Memory B cell (primary cell): ENCODE measurements at regions not wholly inside any gene's neighbourhood (a gene's known extent, or its start where the extent isn't known, plus 50 kb on each side); places are given as distances from the start of the nearest gene placed in this dataset.

Experiments used
- ATAC-seq: fragments of 150-1000 bp; cut with Tn5 transposase; 2 replicates; pipeline ENCODE4 v1.10.0; 2021; ENCODE audit warnings: low read depth, mild to moderate bottlenecking, moderate library complexity
- DNase-seq, 2 donors: peaks; one replicate each; pipeline ENCODE4 v3.0.0; 2022; ENCODE audit warnings: low spot score in 2 of 2
- H3K27ac Mint-ChIP-seq: one replicate; pipeline ENCODE4 v1.8.0; 2022; ENCODE audit warnings: mild to moderate bottlenecking, moderate library complexity, mixed read lengths
- H3K27me3 Mint-ChIP-seq: one replicate; pipeline ENCODE4 v1.8.0; 2022; ENCODE audit warnings: mixed read lengths
- H3K36me3 Mint-ChIP-seq: one replicate; pipeline ENCODE4 v1.8.0; 2022; ENCODE audit warnings: mild to moderate bottlenecking, mixed read lengths
- H3K4me1 Mint-ChIP-seq: one replicate; pipeline ENCODE4 v1.8.0; 2022; ENCODE audit warnings: mixed read lengths
- H3K4me3 Mint-ChIP-seq: one replicate; pipeline ENCODE4 v1.8.0; 2022; ENCODE audit warnings: mild to moderate bottlenecking, moderate library complexity, mixed read lengths
- H3K9me3 Mint-ChIP-seq: one replicate; pipeline ENCODE4 v1.8.0; 2022; ENCODE audit warnings: mixed read lengths

- H3K27ac Mint-ChIP-seq: no peak overlapping the region
- no peaks in the 10 kb centered on the region for H3K27me3 Mint-ChIP-seq
- H3K4me1 Mint-ChIP-seq: no peaks in the 10 kb centered on the region
- peaks cover 7% of the 10 kb centered on the region for H3K9me3 Mint-ChIP-seq
- DNase-seq: no peak
- H3K36me3 Mint-ChIP-seq: no peaks in the 10 kb centered on the region
- no peak overlapping the region for H3K4me3 Mint-ChIP-seq
- ATAC-seq: no peak
These were observed 868.8 kb downstream of the NTRK3 start for GRCh38 chr15:87387766-87388165.

- H3K27me3 Mint-ChIP-seq: no peaks in the 10 kb centered on the region
- no peak for DNase-seq
- no peaks in the 10 kb centered on the region for H3K9me3 Mint-ChIP-seq
- no peak overlapping the region for H3K4me3 Mint-ChIP-seq
- H3K27ac Mint-ChIP-seq: no peak overlapping the region
- no peak for ATAC-seq
- no peaks in the 10 kb centered on the region for H3K36me3 Mint-ChIP-seq
- no peaks in the 10 kb centered on the region for H3K4me1 Mint-ChIP-seq
These were observed 882.2 kb downstream of the NTRK3 start for GRCh38 chr15:87374339-87374738.

- Mint-ChIP-seq H3K4me3 (no peak overlapping the region), H3K27me3 (no peaks in the 10 kb centered on the region), H3K36me3 (no peaks in the 10 kb centered on the region), H3K9me3 (peaks cover 1% of the 10 kb centered on the region), H3K27ac (no peak overlapping the region), H3K4me1 (no peaks in the 10 kb centered on the region)
- ATAC-seq (no peak), DNase-seq (no peak)
These were observed 887.3 kb downstream of the NTRK3 start for GRCh38 chr15:87369269-87369668.

GRCh38 chr15:87368511-87368910 is 888.0 kb downstream of the NTRK3 start:
- ATAC-seq (no peak), DNase-seq (no peak)
- no peak overlapping the region for H3K27ac Mint-ChIP-seq
- H3K4me3 Mint-ChIP-seq: no peak overlapping the region
- H3K9me3 Mint-ChIP-seq: peaks cover 1% of the 10 kb centered on the region
- no peaks in the 10 kb centered on the region for H3K4me1 Mint-ChIP-seq
- no peaks in the 10 kb centered on the region for H3K27me3 Mint-ChIP-seq
- no peaks in the 10 kb centered on the region for H3K36me3 Mint-ChIP-seq

GRCh38 chr15:87365186-87365585 is 891.4 kb downstream of the NTRK3 start:
- Mint-ChIP-seq H3K4me1 (no peaks in the 10 kb centered on the region), H3K27ac (no peak overlapping the region), H3K9me3 (peaks cover 1% of the 10 kb centered on the region), H3K27me3 (no peaks in the 10 kb centered on the region), H3K4me3 (no peak overlapping the region), H3K36me3 (no peaks in the 10 kb centered on the region)
- DNase-seq: no peak
- no peak for ATAC-seq

GRCh38 chr15:87362531-87362930 is 894.0 kb downstream of the NTRK3 start:
- Mint-ChIP-seq H3K4me1 (no peaks in the 10 kb centered on the region), H3K27ac (no peak overlapping the region), H3K4me3 (no peak overlapping the region), H3K36me3 (no peaks in the 10 kb centered on the region), H3K27me3 (no peaks in the 10 kb centered on the region), H3K9me3 (no peaks in the 10 kb centered on the region)
- no peak for DNase-seq
- no peak for ATAC-seq

GRCh38 chr15:87357637-87358313 is 898.8 kb downstream of the NTRK3 start:
- Mint-ChIP-seq H3K4me3 (no peak overlapping the region), H3K9me3 (peaks cover 1% of the 10 kb centered on the region), H3K36me3 (no peaks in the 10 kb centered on the region), H3K4me1 (no peaks in the 10 kb centered on the region), H3K27ac (no peak overlapping the region), H3K27me3 (no peaks in the 10 kb centered on the region)
- DNase-seq (no peak), ATAC-seq (no peak)

GRCh38 chr15:87355946-87356345 is 900.6 kb downstream of the NTRK3 start:
- no peak overlapping the region for H3K4me3 Mint-ChIP-seq
- H3K36me3 Mint-ChIP-seq: no peaks in the 10 kb centered on the region
- H3K27me3 Mint-ChIP-seq: no peaks in the 10 kb centered on the region
- no peaks in the 10 kb centered on the region for H3K4me1 Mint-ChIP-seq
- no peak for ATAC-seq
- DNase-seq: no peak
- no peak overlapping the region for H3K27ac Mint-ChIP-seq
- peaks cover 1% of the 10 kb centered on the region for H3K9me3 Mint-ChIP-seq

- no peak for DNase-seq
- ATAC-seq: no peak
- no peaks in the 10 kb centered on the region for H3K36me3 Mint-ChIP-seq
- peaks cover 1% of the 10 kb centered on the region for H3K9me3 Mint-ChIP-seq
- no peak overlapping the region for H3K4me3 Mint-ChIP-seq
- no peaks in the 10 kb centered on the region for H3K27me3 Mint-ChIP-seq
- no peaks in the 10 kb centered on the region for H3K4me1 Mint-ChIP-seq
- H3K27ac Mint-ChIP-seq: no peak overlapping the region
These were observed 901.7 kb downstream of the NTRK3 start for GRCh38 chr15:87354661-87355410.

- Mint-ChIP-seq H3K27ac (no peak overlapping the region), H3K36me3 (no peaks in the 10 kb centered on the region), H3K4me3 (no peak overlapping the region), H3K9me3 (no peaks in the 10 kb centered on the region), H3K4me1 (no peaks in the 10 kb centered on the region), H3K27me3 (no peaks in the 10 kb centered on the region)
- no peak for ATAC-seq
- no peak for DNase-seq
These were observed 907.4 kb downstream of the NTRK3 start for GRCh38 chr15:87349181-87349580.

GRCh38 chr15:87348746-87349145 is 907.8 kb downstream of the NTRK3 start:
- ATAC-seq: no peak
- Mint-ChIP-seq H3K4me1 (no peaks in the 10 kb centered on the region), H3K27ac (no peak overlapping the region), H3K27me3 (no peaks in the 10 kb centered on the region), H3K36me3 (no peaks in the 10 kb centered on the region), H3K9me3 (no peaks in the 10 kb centered on the region), H3K4me3 (no peak overlapping the region)
- DNase-seq: no peak

- no peaks in the 10 kb centered on the region for H3K36me3 Mint-ChIP-seq
- ATAC-seq (no peak), DNase-seq (no peak)
- H3K4me3 Mint-ChIP-seq: no peak overlapping the region
- no peaks in the 10 kb centered on the region for H3K4me1 Mint-ChIP-seq
- H3K27me3 Mint-ChIP-seq: no peaks in the 10 kb centered on the region
- H3K27ac Mint-ChIP-seq: no peak overlapping the region
- H3K9me3 Mint-ChIP-seq: no peaks in the 10 kb centered on the region
These were observed 908.6 kb downstream of the NTRK3 start for GRCh38 chr15:87347806-87348515.

GRCh38 chr15:87345961-87346360 is 910.6 kb downstream of the NTRK3 start:
- no peaks in the 10 kb centered on the region for H3K27me3 Mint-ChIP-seq
- no peaks in the 10 kb centered on the region for H3K4me1 Mint-ChIP-seq
- no peaks in the 10 kb centered on the region for H3K36me3 Mint-ChIP-seq
- H3K4me3 Mint-ChIP-seq: no peak overlapping the region
- DNase-seq (no peak), ATAC-seq (no peak)
- H3K9me3 Mint-ChIP-seq: no peaks in the 10 kb centered on the region
- H3K27ac Mint-ChIP-seq: no peak overlapping the region

- Mint-ChIP-seq H3K9me3 (no peaks in the 10 kb centered on the region), H3K4me3 (no peak overlapping the region), H3K4me1 (no peaks in the 10 kb centered on the region), H3K27me3 (no peaks in the 10 kb centered on the region), H3K36me3 (no peaks in the 10 kb centered on the region), H3K27ac (no peak overlapping the region)
- DNase-seq: no peak
- ATAC-seq: no peak
These were observed 912.6 kb downstream of the NTRK3 start for GRCh38 chr15:87343966-87344365.
